ENCODE measurements at regions not wholly inside any gene's neighbourhood (a gene's known extent, or its start where the extent isn't known, plus 50 kb on each side); places are given as distances from the start of the nearest gene placed in this dataset.

DNA sequence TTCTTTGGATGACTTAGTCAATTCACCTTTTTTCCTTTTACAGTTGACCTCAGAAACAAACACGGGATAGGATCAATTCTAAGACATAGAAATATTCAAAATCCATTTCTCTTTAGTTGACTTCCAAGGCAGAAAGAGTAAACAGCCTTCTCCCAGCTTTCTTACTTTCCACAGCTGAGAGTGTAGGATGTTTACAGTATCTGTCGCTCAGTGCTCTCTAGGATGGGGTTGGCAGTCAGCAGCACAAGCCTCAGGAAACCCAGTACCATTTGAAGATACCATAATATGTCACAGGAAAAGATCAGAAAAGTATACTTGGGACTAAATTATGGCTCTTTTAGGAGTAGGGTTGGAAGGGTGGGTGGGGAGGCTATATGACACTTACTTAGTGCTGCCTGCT, 88.2 kb downstream of the OGFRL1 start:
- TF ChIP-seq, protein P1, sequence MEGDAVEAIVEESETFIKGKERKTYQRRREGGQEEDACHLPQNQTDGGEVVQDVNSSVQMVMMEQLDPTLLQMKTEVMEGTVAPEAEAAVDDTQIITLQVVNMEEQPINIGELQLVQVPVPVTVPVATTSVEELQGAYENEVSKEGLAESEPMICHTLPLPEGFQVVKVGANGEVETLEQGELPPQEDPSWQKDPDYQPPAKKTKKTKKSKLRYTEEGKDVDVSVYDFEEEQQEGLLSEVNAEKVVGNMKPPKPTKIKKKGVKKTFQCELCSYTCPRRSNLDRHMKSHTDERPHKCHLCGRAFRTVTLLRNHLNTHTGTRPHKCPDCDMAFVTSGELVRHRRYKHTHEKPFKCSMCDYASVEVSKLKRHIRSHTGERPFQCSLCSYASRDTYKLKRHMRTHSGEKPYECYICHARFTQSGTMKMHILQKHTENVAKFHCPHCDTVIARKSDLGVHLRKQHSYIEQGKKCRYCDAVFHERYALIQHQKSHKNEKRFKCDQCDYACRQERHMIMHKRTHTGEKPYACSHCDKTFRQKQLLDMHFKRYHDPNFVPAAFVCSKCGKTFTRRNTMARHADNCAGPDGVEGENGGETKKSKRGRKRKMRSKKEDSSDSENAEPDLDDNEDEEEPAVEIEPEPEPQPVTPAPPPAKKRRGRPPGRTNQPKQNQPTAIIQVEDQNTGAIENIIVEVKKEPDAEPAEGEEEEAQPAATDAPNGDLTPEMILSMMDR (IDR thresholded peaks at IDR 0.05; ENCODE audit: low read depth, low read length): no peak
- no peak for DNase-seq (ENCODE audit: low read depth in 2 of 2)
- no peak overlapping the region for H3K4me3 ChIP-seq (replicated peaks in 1 of 2; ENCODE audit: low read depth in 2 of 2, low read length in 2 of 2)

DNA sequence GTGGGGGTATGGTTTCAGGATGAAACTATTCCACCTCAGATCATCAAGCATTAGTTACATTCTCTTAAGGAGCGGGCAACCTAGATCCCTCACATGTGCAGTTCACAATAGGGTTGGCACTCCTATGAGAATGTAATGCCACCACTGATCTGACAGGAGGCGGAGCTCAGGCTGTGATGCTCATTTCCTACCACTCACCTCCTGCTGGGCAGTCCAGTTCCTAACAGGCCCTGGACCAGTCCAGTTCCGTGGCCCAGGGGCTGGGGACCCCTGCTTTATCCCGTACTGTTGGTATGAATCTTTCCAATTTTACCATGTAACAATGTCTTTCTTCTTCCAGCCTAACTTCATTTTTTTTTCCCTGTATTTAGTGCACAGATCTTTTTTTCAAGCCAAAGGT, 94.9 kb downstream of the OGFRL1 start:
- no peak for DNase-seq (ENCODE audit: low read depth in 2 of 2)
- TF ChIP-seq, protein P1 (IDR thresholded peaks at IDR 0.05; ENCODE audit: low read depth, low read length): peak; percentile 10
- no peak overlapping the region for H3K4me3 ChIP-seq (replicated peaks in 1 of 2; ENCODE audit: low read depth in 2 of 2, low read length in 2 of 2)

DNA sequence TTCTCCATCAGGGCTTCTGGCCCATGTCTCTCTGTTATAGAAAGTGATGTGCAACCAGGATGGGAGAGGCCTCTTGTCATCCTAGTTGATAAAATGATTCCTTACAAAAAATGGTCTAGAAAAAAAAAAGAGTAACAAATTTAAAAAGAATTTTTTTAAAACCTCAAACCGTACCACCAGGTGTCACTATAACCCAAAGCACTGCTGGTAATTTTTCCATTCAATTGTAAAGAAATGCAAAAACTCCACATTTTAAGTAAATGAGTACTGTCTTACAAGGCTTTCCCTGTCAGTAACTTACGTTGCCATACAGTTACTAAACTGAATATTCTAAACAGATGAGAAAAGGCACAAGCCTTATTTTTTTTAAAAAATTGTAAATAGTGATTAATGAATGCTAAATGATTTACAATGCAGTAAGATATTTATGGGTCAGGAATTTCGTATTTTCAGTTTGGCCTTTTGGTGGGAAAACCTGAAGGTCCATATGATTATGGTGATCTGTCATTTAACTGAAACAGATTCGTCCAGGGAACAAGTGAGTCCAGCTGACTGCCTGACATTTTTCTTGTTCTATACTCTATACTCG, 95.4 kb downstream of the OGFRL1 start:
- no peak overlapping the region for H3K4me3 ChIP-seq (replicated peaks in 1 of 2; ENCODE audit: low read depth in 2 of 2, low read length in 2 of 2)
- TF ChIP-seq, protein P1 (IDR thresholded peaks at IDR 0.05; ENCODE audit: low read depth, low read length): peak; percentile 54
- DNase-seq (ENCODE audit: low read depth in 2 of 2): peak; percentile 78 to 81

DNA sequence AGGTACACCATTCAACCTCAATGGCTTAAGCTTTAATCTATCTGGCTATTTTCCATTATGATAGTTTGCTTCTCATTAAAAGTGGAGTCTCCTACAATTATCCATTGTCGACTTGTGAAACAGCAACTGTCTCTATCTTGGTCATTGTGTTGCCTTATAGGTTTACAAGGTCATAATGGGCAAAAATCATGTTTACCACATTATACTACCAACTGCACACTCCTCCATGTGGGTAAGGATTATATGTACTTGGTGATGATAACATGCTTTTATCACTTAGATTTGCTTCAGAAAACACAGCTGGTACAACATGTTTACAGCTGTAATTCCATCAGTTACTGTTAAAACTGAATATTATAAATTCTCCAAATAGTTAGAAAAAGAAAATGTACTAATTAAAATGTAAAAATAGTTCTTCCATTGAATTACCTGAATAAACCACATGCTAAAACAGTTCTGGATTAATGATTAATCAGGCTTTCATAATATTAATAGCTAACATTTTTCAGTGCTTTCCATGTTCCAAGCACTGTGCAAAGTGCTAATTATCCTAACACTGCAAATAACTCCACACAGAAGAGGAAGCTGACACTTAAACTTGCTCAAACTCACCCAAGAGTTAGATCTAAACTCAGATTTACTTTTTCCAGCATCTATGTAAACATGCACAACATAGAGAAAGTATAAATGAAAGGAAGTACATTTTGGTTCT, 96.7 kb downstream of the OGFRL1 start:
- TF ChIP-seq, protein P1 (IDR thresholded peaks at IDR 0.05; ENCODE audit: low read depth, low read length): no peak
- DNase-seq (ENCODE audit: low read depth in 2 of 2): no peak
- no peak overlapping the region for H3K4me3 ChIP-seq (replicated peaks in 1 of 2; ENCODE audit: low read depth in 2 of 2, low read length in 2 of 2)

DNA sequence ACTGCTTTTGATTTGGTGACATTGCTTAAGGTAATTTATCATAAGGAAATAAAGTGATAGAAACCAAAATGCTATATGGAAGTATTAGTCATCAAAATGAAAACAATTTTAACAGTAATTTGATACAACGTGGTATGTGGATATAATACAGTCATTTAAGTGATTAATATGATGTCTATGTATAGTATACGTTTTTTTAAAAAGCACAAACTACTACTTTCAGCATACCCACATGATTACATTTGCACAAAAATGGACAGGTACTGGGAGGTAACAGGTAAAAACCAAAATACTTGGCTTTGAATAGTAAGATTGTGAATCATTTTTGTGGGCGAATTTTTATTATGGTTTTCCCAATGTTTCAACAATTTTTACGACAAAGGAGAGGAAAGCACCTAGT, 97.6 kb downstream of the OGFRL1 start:
- DNase-seq (ENCODE audit: low read depth in 2 of 2): no peak
- TF ChIP-seq, protein P1 (IDR thresholded peaks at IDR 0.05; ENCODE audit: low read depth, low read length): no peak
- no peak overlapping the region for H3K4me3 ChIP-seq (replicated peaks in 1 of 2; ENCODE audit: low read depth in 2 of 2, low read length in 2 of 2)

DNA sequence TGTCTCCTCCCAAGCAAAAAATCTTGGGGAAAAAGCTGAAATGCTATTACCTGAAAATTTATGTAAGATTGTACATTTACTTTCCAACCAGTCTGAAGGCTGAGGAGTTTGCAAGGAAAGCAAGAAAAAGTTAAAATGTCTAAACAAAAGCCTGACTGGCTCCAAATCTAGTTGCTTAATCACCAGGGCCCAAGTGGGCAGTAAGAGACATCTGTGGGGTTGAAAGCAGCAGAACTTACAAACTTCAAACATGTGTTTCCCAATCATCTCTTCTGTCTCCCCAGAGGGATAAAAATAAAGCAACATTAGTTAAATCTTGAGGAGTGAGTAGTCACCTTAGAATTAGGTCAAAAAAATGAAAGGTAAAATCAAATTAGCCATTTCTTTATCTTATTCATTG, 98.6 kb downstream of the OGFRL1 start:
- DNase-seq (ENCODE audit: low read depth in 2 of 2): peak; percentile 65 to 84
- TF ChIP-seq, protein P1 (IDR thresholded peaks at IDR 0.05; ENCODE audit: low read depth, low read length): no peak
- H3K4me3 ChIP-seq (replicated peaks in 1 of 2; ENCODE audit: low read depth in 2 of 2, low read length in 2 of 2): no peak overlapping the region
